AG04450 (cell line): ENCODE measurements at regions not wholly inside any gene's neighbourhood (a gene's known extent, or its start where the extent isn't known, plus 50 kb on each side); places are given as distances from the start of the nearest gene placed in this dataset.

ENCODE experiments used
- CTCF ChIA-PET: fragments of 300-600, 350-600 bp; formaldehyde crosslinking; extraction: SDS; loops from one replicate; lab custom pipeline; 2022; ENCODE audit warnings: antibody characterized with exemption, inconsistent platforms; lab: Charles Lee
- POLR2A ChIA-PET: fragments of 350-600 bp; formaldehyde crosslinking; extraction: SDS; loops from one replicate; lab custom pipeline; 2021; ENCODE audit warnings: antibody characterized with exemption, inconsistent platforms; lab: Yijun Ruan, JAX
- DNase-seq: peaks from one replicate; pipeline ENCODE4 v3.0.0-alpha.2; 2011; ENCODE audit warnings: low read depth, low spot score
- H3K27ac ChIP-seq: one replicate; pipeline ENCODE4 v1.5.1; 2012; ENCODE audit warnings: low read depth, low read length, control low read depth
- H3K27me3 ChIP-seq: one replicate; pipeline ENCODE4 v1.6.0; 2012; ENCODE audit warnings: low read length; ENCODE audit not compliant: control insufficient read depth, insufficient read depth
- H3K4me3 ChIP-seq: 2 replicates; pipeline ENCODE4 v1.5.1; 2011; ENCODE audit warnings: mild to moderate bottlenecking, low read depth, low read length, control low read depth
- H3K9me3 ChIP-seq: 2 replicates; pipeline ENCODE4 v1.5.1; 2012; ENCODE audit warnings: low read length; ENCODE audit not compliant: control insufficient read depth, insufficient read depth
- CTCF ChIP-seq: IDR thresholded peaks from 2 replicates; pipeline ENCODE4 v1.5.1; 2011; ENCODE audit warnings: low read depth, low read length, control low read depth, inconsistent platforms

- TF ChIP-seq CTCF, result no peak
- H3K9me3 ChIP-seq, result no peaks in the 10 kb centered on the region; the same call in 1 of the 2 replicates
- no peak for DNase-seq
- ChIA-PET CTCF (no interaction called here), POLR2A (no interaction called here)
- no peaks in the 10 kb centered on the region for H3K27me3 ChIP-seq
- H3K27ac ChIP-seq, result no peak overlapping the region
- H3K4me3 ChIP-seq, result no peak overlapping the region
Measured at GRCh38 chr6:1222728-1223595, 88.9 kb upstream of the FOXQ1 start.

GRCh38 chr6:1217396-1217795 is 94.5 kb upstream of the FOXQ1 start:
- no peak for TF ChIP-seq CTCF
- POLR2A ChIA-PET, result no interaction called here
- no peak for DNase-seq
- Histone ChIP-seq H3K4me3 (no peak overlapping the region), H3K27ac (no peak overlapping the region), H3K27me3 (peaks cover 4% of the 10 kb centered on the region), H3K9me3 (no peaks in the 10 kb centered on the region)
- CTCF ChIA-PET, result no interaction called here

- ChIA-PET POLR2A (no interaction called here), CTCF (no interaction called here)
- no peak for DNase-seq
- Histone ChIP-seq H3K27me3 (peaks cover 4% of the 10 kb centered on the region), H3K9me3 (no peaks in the 10 kb centered on the region), H3K4me3 (no peak overlapping the region), H3K27ac (no peak overlapping the region)
- no peak for TF ChIP-seq CTCF
Measured at GRCh38 chr6:1216488-1216974, 95.4 kb upstream of the FOXQ1 start.

GRCh38 chr6:1215884-1216487 is 95.9 kb upstream of the FOXQ1 start:
- no peak for DNase-seq
- Histone ChIP-seq H3K9me3 (no peaks in the 10 kb centered on the region), H3K27ac (no peak overlapping the region), H3K4me3 (no peak overlapping the region), H3K27me3 (peaks cover 6% of the 10 kb centered on the region)
- TF ChIP-seq CTCF, result no peak
- ChIA-PET POLR2A (no interaction called here), CTCF (no interaction called here)

- Histone ChIP-seq H3K27me3 (peaks cover 6% of the 10 kb centered on the region), H3K9me3 (no peaks in the 10 kb centered on the region), H3K4me3 (no peak overlapping the region), H3K27ac (no peak overlapping the region)
- ChIA-PET CTCF (no interaction called here), POLR2A (no interaction called here)
- TF ChIP-seq CTCF, result no peak
- DNase-seq, result no peak
Measured at GRCh38 chr6:1215023-1215422, 96.9 kb upstream of the FOXQ1 start.
